HCT116 (cell line): ENCODE measurements at regions not wholly inside any gene's neighbourhood (a gene's known extent, or its start where the extent isn't known, plus 50 kb on each side); places are given as distances from the start of the nearest gene placed in this dataset.

ENCODE experiments used
- CEBPB ChIP-seq: IDR thresholded peaks from 2 replicates; pipeline ENCODE4 v1.6.1; 2012; ENCODE audit warnings: low read depth
- EGR1 ChIP-seq: IDR thresholded peaks from 2 replicates; pipeline ENCODE4 v1.6.1; 2012; ENCODE audit warnings: low read depth
- EZH2 ChIP-seq: fragments of 200-600 bp; sonication (generic); IDR thresholded peaks from 2 replicates; pipeline ENCODE4 v1.6.1; 2017; ENCODE audit warnings: antibody characterized with exemption, mixed run types
- EZH2phosphoT487 ChIP-seq: fragments of 200-600 bp; IDR thresholded peaks from 2 replicates; pipeline ENCODE4 v1.6.1; 2018; ENCODE audit warnings: antibody characterized with exemption, borderline replicate concordance
- FOSL1 ChIP-seq: IDR thresholded peaks from 2 replicates; pipeline ENCODE4 v1.6.1; 2012; ENCODE audit warnings: low read depth
- POLR2A ChIP-seq: IDR thresholded peaks from 2 replicates; pipeline ENCODE4 v1.7.0; 2011; ENCODE audit warnings: borderline replicate concordance; ENCODE audit not compliant: insufficient read depth, insufficient read length; ENCODE audit errors: extremely low read depth
- POLR2AphosphoS5 ChIP-seq: IDR thresholded peaks from 2 replicates; pipeline ENCODE4 v1.6.1; 2011; ENCODE audit warnings: mild to moderate bottlenecking, low read depth, low read length, moderate library complexity
- SP1 ChIP-seq: IDR thresholded peaks from 2 replicates; pipeline ENCODE4 v1.6.1; 2012; ENCODE audit warnings: low read depth
- YY1 ChIP-seq: IDR thresholded peaks from 2 replicates; pipeline ENCODE4 v1.6.1; 2011; ENCODE audit warnings: low read length, low read depth, moderate library complexity, mild to moderate bottlenecking; ENCODE audit not compliant: insufficient replicate concordance; ENCODE audit errors: extremely low read depth
- TF ChIP-seq, protein P1 (sequence below), 3 experiments: fragments of 200-600 bp in 1 of 3; sonication (generic) in 1 of 3; IDR thresholded peaks in 2 of 3; conservative IDR thresholded peaks in 1 of 3; 2 replicates each; pipeline ENCODE4 v1.5.1; 2012 to 2017; ENCODE audit warnings: low read depth in 2 of 3, low read length in 2 of 3, antibody characterized with exemption in 1 of 3, borderline replicate concordance in 1 of 3, control low read depth in 1 of 3, mild to moderate bottlenecking in 1 of 3, mixed read lengths in 1 of 3, mixed run types in 1 of 3, moderate library complexity in 1 of 3; ENCODE audit not compliant: insufficient read depth in 1 of 3
- TF ChIP-seq, protein P2 (sequence below): IDR thresholded peaks from 2 replicates; pipeline ENCODE4 v1.6.1; 2012
- TF ChIP-seq, protein P3 (sequence below): IDR thresholded peaks from 2 replicates; pipeline ENCODE4 v1.6.1; 2012; ENCODE audit warnings: low read depth

DNA sequence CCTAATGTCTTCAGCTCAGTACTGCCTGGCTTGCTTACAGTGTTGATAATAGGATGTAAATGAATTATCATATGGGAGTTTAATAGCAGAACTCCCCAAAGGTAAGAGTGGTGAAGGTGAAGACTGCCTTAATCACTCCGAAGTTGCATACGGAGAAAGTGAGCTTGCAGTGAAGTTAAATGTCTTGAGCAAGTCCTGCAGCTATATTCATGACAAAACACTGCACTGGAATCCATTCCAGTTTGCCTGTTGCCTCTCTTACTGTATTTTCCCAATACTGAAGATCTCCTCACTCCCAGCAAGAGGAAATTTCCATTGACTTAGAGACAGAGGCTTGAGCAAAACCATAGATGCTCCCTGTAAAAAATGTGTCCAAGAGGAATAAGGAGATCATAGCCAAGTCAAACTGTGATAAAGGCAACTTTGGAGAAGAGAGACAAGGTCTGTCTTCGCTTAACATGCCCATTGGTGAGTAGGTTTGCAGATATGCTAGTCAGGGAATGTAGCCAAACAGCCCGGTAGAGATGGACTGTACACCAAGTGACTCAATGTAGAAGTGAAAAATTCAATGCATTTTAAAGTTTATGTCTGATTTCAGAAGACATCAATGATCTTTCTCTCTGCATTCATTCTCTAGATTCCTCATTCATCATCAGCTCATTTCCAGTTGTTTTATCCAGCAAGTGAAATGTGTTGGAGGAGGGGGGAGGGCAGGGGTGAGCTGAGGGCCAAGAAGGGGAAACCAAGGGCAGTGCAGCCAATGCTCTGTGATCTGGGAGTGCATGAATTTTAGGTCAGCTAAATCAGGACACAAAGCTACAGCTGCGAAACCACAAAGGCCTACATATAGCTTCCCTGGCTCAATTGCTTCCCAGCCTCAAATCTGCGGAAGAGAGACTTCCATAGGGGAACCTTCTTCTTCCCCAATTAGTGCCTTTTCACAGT lies 667.1 kb upstream of the NR2F2 start:
- TF ChIP-seq EZH2 = no peak
- TF ChIP-seq, protein P1, sequence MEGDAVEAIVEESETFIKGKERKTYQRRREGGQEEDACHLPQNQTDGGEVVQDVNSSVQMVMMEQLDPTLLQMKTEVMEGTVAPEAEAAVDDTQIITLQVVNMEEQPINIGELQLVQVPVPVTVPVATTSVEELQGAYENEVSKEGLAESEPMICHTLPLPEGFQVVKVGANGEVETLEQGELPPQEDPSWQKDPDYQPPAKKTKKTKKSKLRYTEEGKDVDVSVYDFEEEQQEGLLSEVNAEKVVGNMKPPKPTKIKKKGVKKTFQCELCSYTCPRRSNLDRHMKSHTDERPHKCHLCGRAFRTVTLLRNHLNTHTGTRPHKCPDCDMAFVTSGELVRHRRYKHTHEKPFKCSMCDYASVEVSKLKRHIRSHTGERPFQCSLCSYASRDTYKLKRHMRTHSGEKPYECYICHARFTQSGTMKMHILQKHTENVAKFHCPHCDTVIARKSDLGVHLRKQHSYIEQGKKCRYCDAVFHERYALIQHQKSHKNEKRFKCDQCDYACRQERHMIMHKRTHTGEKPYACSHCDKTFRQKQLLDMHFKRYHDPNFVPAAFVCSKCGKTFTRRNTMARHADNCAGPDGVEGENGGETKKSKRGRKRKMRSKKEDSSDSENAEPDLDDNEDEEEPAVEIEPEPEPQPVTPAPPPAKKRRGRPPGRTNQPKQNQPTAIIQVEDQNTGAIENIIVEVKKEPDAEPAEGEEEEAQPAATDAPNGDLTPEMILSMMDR (IDR thresholded peaks at IDR 0.05 in 2 of 3, conservative IDR thresholded peaks at IDR 0.05 in 1 of 3; ENCODE audit: borderline replicate concordance in 1 of 3, insufficient read depth in 1 of 3, low read depth in 2 of 3, low read length in 2 of 3) = no peak
- TF ChIP-seq SP1 = no peak
- TF ChIP-seq EGR1 = no peak
- no peak for TF ChIP-seq POLR2AphosphoS5
- no peak for TF ChIP-seq EZH2phosphoT487
- no peak for TF ChIP-seq CEBPB
- no peak for TF ChIP-seq POLR2A
- no peak for TF ChIP-seq YY1
- TF ChIP-seq FOSL1 = no peak
- TF ChIP-seq, protein P2, sequence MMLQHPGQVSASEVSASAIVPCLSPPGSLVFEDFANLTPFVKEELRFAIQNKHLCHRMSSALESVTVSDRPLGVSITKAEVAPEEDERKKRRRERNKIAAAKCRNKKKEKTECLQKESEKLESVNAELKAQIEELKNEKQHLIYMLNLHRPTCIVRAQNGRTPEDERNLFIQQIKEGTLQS = no peak
- TF ChIP-seq, protein P3, sequence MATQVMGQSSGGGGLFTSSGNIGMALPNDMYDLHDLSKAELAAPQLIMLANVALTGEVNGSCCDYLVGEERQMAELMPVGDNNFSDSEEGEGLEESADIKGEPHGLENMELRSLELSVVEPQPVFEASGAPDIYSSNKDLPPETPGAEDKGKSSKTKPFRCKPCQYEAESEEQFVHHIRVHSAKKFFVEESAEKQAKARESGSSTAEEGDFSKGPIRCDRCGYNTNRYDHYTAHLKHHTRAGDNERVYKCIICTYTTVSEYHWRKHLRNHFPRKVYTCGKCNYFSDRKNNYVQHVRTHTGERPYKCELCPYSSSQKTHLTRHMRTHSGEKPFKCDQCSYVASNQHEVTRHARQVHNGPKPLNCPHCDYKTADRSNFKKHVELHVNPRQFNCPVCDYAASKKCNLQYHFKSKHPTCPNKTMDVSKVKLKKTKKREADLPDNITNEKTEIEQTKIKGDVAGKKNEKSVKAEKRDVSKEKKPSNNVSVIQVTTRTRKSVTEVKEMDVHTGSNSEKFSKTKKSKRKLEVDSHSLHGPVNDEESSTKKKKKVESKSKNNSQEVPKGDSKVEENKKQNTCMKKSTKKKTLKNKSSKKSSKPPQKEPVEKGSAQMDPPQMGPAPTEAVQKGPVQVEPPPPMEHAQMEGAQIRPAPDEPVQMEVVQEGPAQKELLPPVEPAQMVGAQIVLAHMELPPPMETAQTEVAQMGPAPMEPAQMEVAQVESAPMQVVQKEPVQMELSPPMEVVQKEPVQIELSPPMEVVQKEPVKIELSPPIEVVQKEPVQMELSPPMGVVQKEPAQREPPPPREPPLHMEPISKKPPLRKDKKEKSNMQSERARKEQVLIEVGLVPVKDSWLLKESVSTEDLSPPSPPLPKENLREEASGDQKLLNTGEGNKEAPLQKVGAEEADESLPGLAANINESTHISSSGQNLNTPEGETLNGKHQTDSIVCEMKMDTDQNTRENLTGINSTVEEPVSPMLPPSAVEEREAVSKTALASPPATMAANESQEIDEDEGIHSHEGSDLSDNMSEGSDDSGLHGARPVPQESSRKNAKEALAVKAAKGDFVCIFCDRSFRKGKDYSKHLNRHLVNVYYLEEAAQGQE = no peak
